NB4 (cell line): ENCODE measurements at regions not wholly inside any gene's neighbourhood (a gene's known extent, or its start where the extent isn't known, plus 50 kb on each side); places are given as distances from the start of the nearest gene placed in this dataset.

Experiments
- CTCF ChIP-seq: IDR thresholded peaks from one replicate; pipeline ENCODE4 v1.5.1; 2012; ENCODE audit warnings: low read depth, low read length
- MYC ChIP-seq: IDR thresholded peaks from 2 replicates; pipeline ENCODE4 v1.6.1; 2011; ENCODE audit warnings: low read depth, low read length
- POLR2A ChIP-seq: IDR thresholded peaks from 2 replicates; pipeline ENCODE4 v1.6.1; 2011; ENCODE audit warnings: mild to moderate bottlenecking; ENCODE audit not compliant: insufficient read length; ENCODE audit errors: extremely low read depth
- TF ChIP-seq, protein P1 (sequence below): IDR thresholded peaks from 2 replicates; pipeline ENCODE4 v1.6.1; 2011; ENCODE audit warnings: low read depth, low read length

DNA sequence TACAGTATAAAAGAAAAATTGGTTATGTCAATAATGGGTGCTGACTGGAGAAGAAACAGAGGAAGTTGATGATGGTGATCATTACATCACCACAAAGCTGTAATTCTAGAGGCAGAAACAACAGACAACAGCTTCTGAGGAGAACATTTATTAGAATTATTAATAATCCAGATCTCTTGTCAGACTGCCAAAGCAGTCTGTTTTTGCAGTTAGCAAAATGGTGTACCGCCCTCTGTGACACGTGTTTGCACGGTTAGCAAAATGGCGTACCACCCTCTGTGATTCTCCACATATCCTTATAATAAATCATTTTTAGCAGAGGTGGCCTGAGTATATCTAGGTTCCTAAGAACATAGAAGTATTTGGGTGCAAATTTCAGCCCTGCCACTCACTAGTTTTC lies 154.0 kb upstream of the TENT5D start:
- TF ChIP-seq CTCF (no peak), POLR2A (no peak), MYC (no peak)
- TF ChIP-seq, protein P1, sequence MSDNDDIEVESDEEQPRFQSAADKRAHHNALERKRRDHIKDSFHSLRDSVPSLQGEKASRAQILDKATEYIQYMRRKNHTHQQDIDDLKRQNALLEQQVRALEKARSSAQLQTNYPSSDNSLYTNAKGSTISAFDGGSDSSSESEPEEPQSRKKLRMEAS, result no peak
